ENCODE measurements at regions not wholly inside any gene's neighbourhood (a gene's known extent, or its start where the extent isn't known, plus 50 kb on each side); places are given as distances from the start of the nearest gene placed in this dataset.
"Not testable (repeated sequence)": the region's sequence is repeated elsewhere in the genome, so short reads cannot be mapped to it uniquely, and the experiment has no call there.

GRCh38 chr13:105871326-105871725 lies 664.1 kb downstream of the EFNB2 start:
- H3K9ac ChIP-seq (ENCODE audit: low read length in 5 of 5), result no peak overlapping the region
- no peaks in the 10 kb centered on the region for H3K4me1 ChIP-seq (ENCODE audit: control insufficient read depth in 5 of 5, insufficient read depth in 5 of 5, low read length in 5 of 5)
- H3K4me3 ChIP-seq (ENCODE audit: low read depth in 1 of 5, low read length in 5 of 5), result no peak overlapping the region
- no peak overlapping the region for H3K27ac ChIP-seq (ENCODE audit: low read depth, low read length)
- no peaks in the 10 kb centered on the region for H3K9me3 ChIP-seq (ENCODE audit: control insufficient read depth in 5 of 5, low read length in 5 of 5)
- H3K36me3 ChIP-seq (ENCODE audit: control insufficient read depth in 5 of 5, insufficient read depth in 5 of 5, low read length in 5 of 5), result no peaks in the 10 kb centered on the region
- H3K27me3 ChIP-seq (ENCODE audit: control insufficient read depth in 5 of 5, insufficient read depth in 4 of 5, low read length in 5 of 5), result no peaks in the 10 kb centered on the region

- no peak overlapping the region for H3K27ac ChIP-seq (ENCODE audit: low read depth, low read length)
- no peak overlapping the region for H3K9ac ChIP-seq (ENCODE audit: low read length in 5 of 5)
- H3K9me3 ChIP-seq (ENCODE audit: control insufficient read depth in 5 of 5, low read length in 5 of 5), result no peaks in the 10 kb centered on the region
- H3K27me3 ChIP-seq (ENCODE audit: control insufficient read depth in 5 of 5, insufficient read depth in 4 of 5, low read length in 5 of 5), result no peaks in the 10 kb centered on the region
- H3K4me3 ChIP-seq (ENCODE audit: low read depth in 1 of 5, low read length in 5 of 5), result no peak overlapping the region
- H3K4me1 ChIP-seq (ENCODE audit: control insufficient read depth in 5 of 5, insufficient read depth in 5 of 5, low read length in 5 of 5), result no peaks in the 10 kb centered on the region
- no peaks in the 10 kb centered on the region for H3K36me3 ChIP-seq (ENCODE audit: control insufficient read depth in 5 of 5, insufficient read depth in 5 of 5, low read length in 5 of 5)
These were observed 672.1 kb downstream of the EFNB2 start for GRCh38 chr13:105863300-105863920.

GRCh38 chr13:105848494-105848893 lies 687.0 kb downstream of the EFNB2 start:
- H3K4me3 ChIP-seq (ENCODE audit: low read depth in 1 of 5, low read length in 5 of 5), result no peak overlapping the region
- no peak overlapping the region for H3K9ac ChIP-seq (ENCODE audit: low read length in 5 of 5)

GRCh38 chr13:105847527-105848291 lies 687.8 kb downstream of the EFNB2 start:
- no peak overlapping the region for H3K4me3 ChIP-seq (ENCODE audit: low read depth in 1 of 5, low read length in 5 of 5)
- no peaks in the 10 kb centered on the region for H3K9me3 ChIP-seq (ENCODE audit: control insufficient read depth in 5 of 5, low read length in 5 of 5)
- no peaks in the 10 kb centered on the region for H3K36me3 ChIP-seq (ENCODE audit: control insufficient read depth in 5 of 5, insufficient read depth in 5 of 5, low read length in 5 of 5)
- H3K27me3 ChIP-seq (ENCODE audit: control insufficient read depth in 5 of 5, insufficient read depth in 4 of 5, low read length in 5 of 5), result no peaks in the 10 kb centered on the region
- H3K27ac ChIP-seq (ENCODE audit: low read depth, low read length), result no peak overlapping the region
- H3K4me1 ChIP-seq (ENCODE audit: control insufficient read depth in 5 of 5, insufficient read depth in 5 of 5, low read length in 5 of 5), result peaks cover 0 to 15% (median 6%) of the 10 kb centered on the region in 5 donors
- no peak overlapping the region for H3K9ac ChIP-seq (ENCODE audit: low read length in 5 of 5)

More at GRCh38 chr13:105848494-105848893, 687.0 kb downstream of the EFNB2 start:
- Histone ChIP-seq H3K9me3 (ENCODE audit: control insufficient read depth in 5 of 5, low read length in 5 of 5) (no peaks in the 10 kb centered on the region), H3K4me1 (ENCODE audit: control insufficient read depth in 5 of 5, insufficient read depth in 5 of 5, low read length in 5 of 5) (peaks cover 0 to 15% (median 6%) of the 10 kb centered on the region in 5 donors), H3K36me3 (ENCODE audit: control insufficient read depth in 5 of 5, insufficient read depth in 5 of 5, low read length in 5 of 5) (no peaks in the 10 kb centered on the region), H3K27ac (ENCODE audit: low read depth, low read length) (no peak overlapping the region), H3K27me3 (ENCODE audit: control insufficient read depth in 5 of 5, insufficient read depth in 4 of 5, low read length in 5 of 5) (no peaks in the 10 kb centered on the region)

GRCh38 chr13:105846923-105847322 lies 688.5 kb downstream of the EFNB2 start:
- Histone ChIP-seq H3K4me1 (ENCODE audit: control insufficient read depth in 5 of 5, insufficient read depth in 5 of 5, low read length in 5 of 5) (peaks cover 0 to 15% (median 6%) of the 10 kb centered on the region in 5 donors), H3K9me3 (ENCODE audit: control insufficient read depth in 5 of 5, low read length in 5 of 5) (no peaks in the 10 kb centered on the region), H3K36me3 (ENCODE audit: control insufficient read depth in 5 of 5, insufficient read depth in 5 of 5, low read length in 5 of 5) (no peaks in the 10 kb centered on the region), H3K27ac (ENCODE audit: low read depth, low read length) (no peak overlapping the region), H3K9ac (ENCODE audit: low read length in 5 of 5) (no peak overlapping the region), H3K27me3 (ENCODE audit: control insufficient read depth in 5 of 5, insufficient read depth in 4 of 5, low read length in 5 of 5) (no peaks in the 10 kb centered on the region), H3K4me3 (ENCODE audit: low read depth in 1 of 5, low read length in 5 of 5) (no peak overlapping the region)

- no peak overlapping the region for H3K27ac ChIP-seq (ENCODE audit: low read depth, low read length)
- H3K9me3 ChIP-seq (ENCODE audit: control insufficient read depth in 5 of 5, low read length in 5 of 5), result no peaks in the 10 kb centered on the region
- no peak overlapping the region for H3K9ac ChIP-seq (ENCODE audit: low read length in 5 of 5)
- no peaks in the 10 kb centered on the region for H3K4me1 ChIP-seq (ENCODE audit: control insufficient read depth in 5 of 5, insufficient read depth in 5 of 5, low read length in 5 of 5)
- no peak overlapping the region for H3K4me3 ChIP-seq (ENCODE audit: low read depth in 1 of 5, low read length in 5 of 5)
- H3K36me3 ChIP-seq (ENCODE audit: control insufficient read depth in 5 of 5, insufficient read depth in 5 of 5, low read length in 5 of 5), result no peaks in the 10 kb centered on the region
- H3K27me3 ChIP-seq (ENCODE audit: control insufficient read depth in 5 of 5, insufficient read depth in 4 of 5, low read length in 5 of 5), result no peaks in the 10 kb centered on the region
These were observed 694.2 kb downstream of the EFNB2 start for GRCh38 chr13:105841286-105841685.

GRCh38 chr13:105838231-105838630 lies 697.2 kb downstream of the EFNB2 start:
- H3K4me3 ChIP-seq (ENCODE audit: low read depth in 1 of 5, low read length in 5 of 5), result no peak overlapping the region
- no peaks in the 10 kb centered on the region for H3K27me3 ChIP-seq (ENCODE audit: control insufficient read depth in 5 of 5, insufficient read depth in 4 of 5, low read length in 5 of 5)
- H3K36me3 ChIP-seq (ENCODE audit: control insufficient read depth in 5 of 5, insufficient read depth in 5 of 5, low read length in 5 of 5), result no peaks in the 10 kb centered on the region
- no peaks in the 10 kb centered on the region for H3K9me3 ChIP-seq (ENCODE audit: control insufficient read depth in 5 of 5, low read length in 5 of 5)
- no peak overlapping the region for H3K27ac ChIP-seq (ENCODE audit: low read depth, low read length)
- H3K9ac ChIP-seq (ENCODE audit: low read length in 5 of 5), result no peak overlapping the region
- H3K4me1 ChIP-seq (ENCODE audit: control insufficient read depth in 5 of 5, insufficient read depth in 5 of 5, low read length in 5 of 5), result peaks cover 0 to 5% (median 0%) of the 10 kb centered on the region in 5 donors

GRCh38 chr13:105837295-105837694 lies 698.2 kb downstream of the EFNB2 start:
- H3K9ac ChIP-seq (ENCODE audit: low read length in 5 of 5); H3K9me3 ChIP-seq (ENCODE audit: control insufficient read depth in 5 of 5, low read length in 5 of 5); H3K27me3 ChIP-seq (ENCODE audit: control insufficient read depth in 5 of 5, insufficient read depth in 4 of 5, low read length in 5 of 5); H3K27ac ChIP-seq (ENCODE audit: low read depth, low read length); H3K4me1 ChIP-seq (ENCODE audit: control insufficient read depth in 5 of 5, insufficient read depth in 5 of 5, low read length in 5 of 5); H3K4me3 ChIP-seq (ENCODE audit: low read depth in 1 of 5, low read length in 5 of 5); H3K36me3 ChIP-seq (ENCODE audit: control insufficient read depth in 5 of 5, insufficient read depth in 5 of 5, low read length in 5 of 5): not testable (repeated sequence)

- Histone ChIP-seq H3K4me3 (ENCODE audit: low read depth in 1 of 5, low read length in 5 of 5) (no peak overlapping the region), H3K9me3 (ENCODE audit: control insufficient read depth in 5 of 5, low read length in 5 of 5) (peaks cover 0 to 2% (median 0%) of the 10 kb centered on the region in 5 donors), H3K27ac (ENCODE audit: low read depth, low read length) (no peak overlapping the region), H3K36me3 (ENCODE audit: control insufficient read depth in 5 of 5, insufficient read depth in 5 of 5, low read length in 5 of 5) (no peaks in the 10 kb centered on the region), H3K27me3 (ENCODE audit: control insufficient read depth in 5 of 5, insufficient read depth in 4 of 5, low read length in 5 of 5) (no peaks in the 10 kb centered on the region), H3K9ac (ENCODE audit: low read length in 5 of 5) (no peak overlapping the region), H3K4me1 (ENCODE audit: control insufficient read depth in 5 of 5, insufficient read depth in 5 of 5, low read length in 5 of 5) (peaks cover 0 to 17% (median 11%) of the 10 kb centered on the region in 5 donors)
These were observed 704.6 kb downstream of the EFNB2 start for GRCh38 chr13:105830821-105831220.

- Histone ChIP-seq H3K4me1 (ENCODE audit: control insufficient read depth in 5 of 5, insufficient read depth in 5 of 5, low read length in 5 of 5) (peaks cover 0 to 14% (median 12%) of the 10 kb centered on the region in 5 donors), H3K36me3 (ENCODE audit: control insufficient read depth in 5 of 5, insufficient read depth in 5 of 5, low read length in 5 of 5) (no peaks in the 10 kb centered on the region), H3K9me3 (ENCODE audit: control insufficient read depth in 5 of 5, low read length in 5 of 5) (peaks cover 0 to 2% (median 0%) of the 10 kb centered on the region in 5 donors), H3K9ac (ENCODE audit: low read length in 5 of 5) (no peak overlapping the region), H3K27me3 (ENCODE audit: control insufficient read depth in 5 of 5, insufficient read depth in 4 of 5, low read length in 5 of 5) (no peaks in the 10 kb centered on the region), H3K27ac (ENCODE audit: low read depth, low read length) (peak overlapping the region; percentile 43), H3K4me3 (ENCODE audit: low read depth in 1 of 5, low read length in 5 of 5) (no peak overlapping the region)
These were observed 708.2 kb downstream of the EFNB2 start for GRCh38 chr13:105827111-105827809.

Data from subcutaneous abdominal adipose tissue (tissue), 5 donors.